ENCODE measurements at regions not wholly inside any gene's neighbourhood (a gene's known extent, or its start where the extent isn't known, plus 50 kb on each side); places are given as distances from the start of the nearest gene placed in this dataset.

DNA sequence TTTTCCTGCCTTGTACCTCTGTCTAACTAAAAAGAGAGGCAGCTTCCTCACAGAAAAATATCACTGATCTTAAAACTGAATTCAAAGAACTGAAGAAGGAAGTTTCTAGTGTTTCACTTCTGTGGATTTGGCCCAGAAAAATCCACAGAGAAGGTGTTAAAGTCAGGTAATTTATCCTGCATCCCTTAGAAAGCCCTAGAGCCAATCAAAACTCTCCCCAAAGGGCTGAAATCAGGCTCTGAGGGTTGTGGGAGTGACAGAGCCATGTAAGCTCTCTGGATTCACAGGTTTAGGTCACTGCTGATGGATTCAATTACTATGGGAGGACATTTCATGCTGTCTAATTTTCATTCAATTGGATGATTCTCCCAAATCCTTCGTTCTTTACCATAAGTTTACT lies 152.3 kb downstream of the OR2B2 start:
- DNase-seq (no peak), ATAC-seq (ENCODE audit: low read depth) (no peak)
- Mint-ChIP-seq H3K27me3 (no peaks in the 10 kb centered on the region), H3K4me3 (no peak overlapping the region), H3K4me1 (peaks cover 27% of the 10 kb centered on the region), H3K27ac (no peak overlapping the region), H3K36me3 (ENCODE audit: low read depth) (no peaks in the 10 kb centered on the region), H3K9me3 (no peaks in the 10 kb centered on the region)
- ChIA-PET CTCF (interaction anchor here (1.0 to 2.3 kb wide), 2 partner anchors 13 to 35 kb away, joined by 3 to 7 read pairs; no protein-coding TSS in a partner anchor), POLR2A (no interaction called here)
- TF ChIP-seq CTCF (IDR thresholded peaks at IDR 0.05): no peak
- intact Hi-C loops (cut with micrococcal nuclease): loop anchor here (10.0 kb wide), 2 partner anchors 325 to 1105 kb away; partner anchors contain the start of gene ZNF165

DNA sequence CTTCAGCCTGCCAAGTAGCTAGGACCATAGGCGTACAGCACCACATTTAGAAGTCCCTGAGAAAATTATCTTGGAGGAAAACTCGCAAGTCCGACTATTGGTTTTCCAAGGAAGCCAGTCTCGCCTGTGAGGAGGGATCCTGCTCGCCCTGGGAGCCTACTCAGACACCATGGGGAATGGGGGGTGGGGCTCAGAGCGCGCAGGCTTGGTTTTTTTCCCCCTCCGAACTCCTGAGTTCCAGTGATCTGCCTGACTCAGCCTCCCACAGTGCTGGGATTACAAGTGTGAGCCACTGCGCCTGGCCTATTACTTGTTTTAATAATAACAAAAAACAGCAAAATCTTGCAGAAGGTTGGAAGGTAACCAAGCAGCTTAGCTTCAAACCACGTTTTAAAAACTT lies 153.7 kb downstream of the OR2B2 start:
- Mint-ChIP-seq H3K27me3 (no peaks in the 10 kb centered on the region), H3K36me3 (ENCODE audit: low read depth) (no peaks in the 10 kb centered on the region), H3K4me3 (no peak overlapping the region), H3K27ac (no peak overlapping the region), H3K4me1 (peaks cover 38% of the 10 kb centered on the region), H3K9me3 (no peaks in the 10 kb centered on the region)
- no peak for ATAC-seq (ENCODE audit: low read depth)
- intact Hi-C loops (cut with micrococcal nuclease): loop anchor here (10.0 kb wide), 2 partner anchors 326 to 1106 kb away; partner anchors contain the start of gene ZNF165
- POLR2A ChIA-PET: interaction anchor here (0.7 kb wide), 1 partner anchor 583 kb away, joined by 5 read pairs; no protein-coding TSS in a partner anchor
- no peak for DNase-seq
- CTCF ChIA-PET: interaction anchor here (2.3 kb wide), 1 partner anchor 14 kb away, joined by 7 read pairs; no protein-coding TSS in a partner anchor
- no peak for TF ChIP-seq CTCF (IDR thresholded peaks at IDR 0.05)

DNA sequence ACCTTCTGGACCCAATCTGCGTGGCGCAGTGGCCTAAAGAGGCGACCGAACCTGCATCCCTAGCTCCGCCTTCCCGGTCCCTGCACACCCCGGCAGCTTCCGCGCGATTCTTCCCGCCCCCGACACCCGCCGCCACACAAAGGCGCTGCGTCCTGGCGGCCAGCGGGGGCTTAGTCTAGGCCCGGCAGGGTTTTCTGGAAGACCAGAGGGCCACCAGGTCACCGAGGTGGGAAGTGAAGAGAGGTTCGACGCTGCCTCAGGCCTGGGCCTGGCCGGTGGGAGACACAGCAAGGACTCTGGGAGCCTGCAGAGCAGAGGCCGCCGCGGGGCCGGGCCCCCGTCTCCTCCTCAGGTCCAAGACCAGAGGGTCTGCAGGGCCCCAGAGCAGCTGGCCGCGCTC lies 154.9 kb downstream of the OR2B2 start:
- Mint-ChIP-seq H3K27ac (no peak overlapping the region), H3K27me3 (no peaks in the 10 kb centered on the region), H3K4me1 (peaks cover 45% of the 10 kb centered on the region), H3K4me3 (peak overlapping the region; percentile 72), H3K9me3 (no peaks in the 10 kb centered on the region), H3K36me3 (ENCODE audit: low read depth) (peaks cover 7% of the 10 kb centered on the region)
- ChIA-PET POLR2A (interaction anchor here (1.1 to 1.3 kb wide), 3 partner anchors 15 to 610 kb away, joined by 3 to 4 read pairs (median 3); partner anchors contain the start of gene ZNF184), CTCF (interaction anchor here (2.0 kb wide), 1 partner anchor 15 kb away, joined by 8 read pairs; no protein-coding TSS in a partner anchor)
- ATAC-seq (ENCODE audit: low read depth) (no peak), DNase-seq (peak; percentile 29)
- TF ChIP-seq CTCF (IDR thresholded peaks at IDR 0.05): no peak
- intact Hi-C loops (cut with micrococcal nuclease): loop anchor here (10.0 kb wide), 2 partner anchors 327 to 1107 kb away; partner anchors contain the start of gene ZNF165

DNA sequence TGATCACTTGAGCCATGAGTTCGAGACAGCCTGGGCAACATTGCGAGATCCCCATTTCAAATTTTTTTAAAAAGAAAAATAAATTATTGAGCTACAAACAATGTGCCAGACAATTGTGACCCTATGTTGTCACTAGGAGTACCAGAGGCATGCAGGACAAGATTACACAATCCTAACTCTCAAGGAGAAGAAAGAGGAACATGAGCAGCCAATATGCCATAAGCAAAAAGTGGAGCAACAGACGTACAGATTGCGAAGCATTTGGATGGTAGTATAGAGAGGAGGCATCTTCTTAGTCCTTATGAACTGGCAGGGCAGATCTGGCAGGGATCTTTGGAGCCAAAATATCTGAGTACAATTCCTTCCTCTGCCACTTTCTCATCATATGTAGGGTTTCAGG lies 156.4 kb downstream of the OR2B2 start:
- no peaks in the 10 kb centered on the region for H3K27me3 Mint-ChIP-seq
- CTCF ChIA-PET: interaction anchor here (2.0 kb wide), 1 partner anchor 17 kb away, joined by 8 read pairs; no protein-coding TSS in a partner anchor
- TF ChIP-seq CTCF (IDR thresholded peaks at IDR 0.05): no peak
- intact Hi-C loops (cut with micrococcal nuclease): loop anchor here (10.0 kb wide), 2 partner anchors 329 to 1109 kb away; partner anchors contain the start of gene ZNF165
- ATAC-seq (ENCODE audit: low read depth) (no peak), DNase-seq (no peak)
- H3K9me3 Mint-ChIP-seq: no peaks in the 10 kb centered on the region
- POLR2A ChIA-PET: interaction anchor here (0.7 to 1.1 kb wide), 2 partner anchors 17 to 54 kb away, joined by 3 read pairs; a partner anchor contains a TSS
- H3K4me1 Mint-ChIP-seq: peaks cover 40% of the 10 kb centered on the region
- no peak overlapping the region for H3K27ac Mint-ChIP-seq
- peaks cover 8% of the 10 kb centered on the region for H3K36me3 Mint-ChIP-seq (ENCODE audit: low read depth)
- no peak overlapping the region for H3K4me3 Mint-ChIP-seq

DNA sequence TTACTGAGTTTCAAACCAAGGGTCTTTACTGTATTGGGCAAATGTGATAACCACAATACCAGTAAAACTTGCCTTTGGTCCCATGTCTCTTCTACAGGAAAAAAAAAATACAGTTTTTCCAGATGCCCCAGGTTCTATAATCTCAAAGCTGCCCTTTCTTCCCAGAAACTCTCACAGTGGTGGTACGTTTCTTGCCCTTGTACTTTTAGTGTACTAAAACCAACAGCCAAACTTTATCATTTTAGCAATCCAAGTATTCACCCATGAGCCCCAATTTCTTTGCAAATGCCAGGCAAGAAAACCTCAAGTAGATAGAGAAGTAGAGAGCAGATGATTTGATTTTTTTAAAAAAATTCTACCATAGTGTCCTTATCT lies 157.8 kb downstream of the OR2B2 start:
- H3K9me3 Mint-ChIP-seq: no peaks in the 10 kb centered on the region
- H3K27ac Mint-ChIP-seq: peak overlapping the region; percentile 47
- peaks cover 8% of the 10 kb centered on the region for H3K36me3 Mint-ChIP-seq (ENCODE audit: low read depth)
- intact Hi-C loops (cut with micrococcal nuclease): loop anchor here (5.0 to 10.0 kb wide), 7 partner anchors 330 to 1732 kb away; partner anchors contain the start of genes HMGN4, ZNF165 and ZNF391
- H3K27me3 Mint-ChIP-seq: no peaks in the 10 kb centered on the region
- H3K4me3 Mint-ChIP-seq: peak overlapping the region; percentile 81
- CTCF ChIA-PET: interaction anchor here (0.9 to 3.6 kb wide), 5 partner anchors 11 to 578 kb away, joined by 3 to 20 read pairs (median 4); no protein-coding TSS in a partner anchor
- POLR2A ChIA-PET: interaction anchor here (0.7 to 3.2 kb wide), 8 partner anchors 18 to 1141 kb away, joined by 3 to 22 read pairs (median 4); a partner anchor contains a TSS
- ATAC-seq (ENCODE audit: low read depth) (no peak), DNase-seq (no peak)
- H3K4me1 Mint-ChIP-seq: peaks cover 32% of the 10 kb centered on the region
- no peak for TF ChIP-seq CTCF (IDR thresholded peaks at IDR 0.05)
